Endothelial cell of umbilical vein (primary cell): ENCODE measurements at regions not wholly inside any gene's neighbourhood (a gene's known extent, or its start where the extent isn't known, plus 50 kb on each side); places are given as distances from the start of the nearest gene placed in this dataset.

Experiments
- BruUV-seq: library from RNA; stranded (reverse); fragments of 400-500 nt; replicated peaks from 2 replicates; lab custom pipeline; 2021; lab: Mats Ljungman, UMichigan
- CTCF ChIA-PET: fragments of 300-600, 350-600 bp; sonication (Branson Sonifier 250); formaldehyde crosslinking; loops from one replicate; lab custom pipeline; 2021; ENCODE audit warnings: antibody characterized with exemption, inconsistent platforms; lab: Charles Lee
- POLR2A ChIA-PET: fragments of 300-600, 350-600 bp; sonication (Branson Sonifier 250); formaldehyde crosslinking; loops from one replicate; lab custom pipeline; 2021; ENCODE audit warnings: antibody characterized with exemption, inconsistent platforms; lab: Charles Lee
- DNase-seq: peaks from one replicate; pipeline ENCODE4 v3.0.0-alpha.2; 2011; ENCODE audit warnings: low read depth, low spot score
- FAIRE-seq: peaks from 2 replicates; lab custom pipeline; 2011; peaks lifted over from hg19 to GRCh38; lab: Jason Lieb, UNC
- H2AFZ ChIP-seq: 2 replicates; pipeline ENCODE4 v1.6.0; 2012; ENCODE audit warnings: low read depth, low read length, control low read depth, inconsistent platforms
- H3K27ac ChIP-seq: 2 replicates; pipeline ENCODE4 v1.5.1; 2011; ENCODE audit warnings: low read depth, mild to moderate bottlenecking, control low read depth, low read length, moderate library complexity; ENCODE audit not compliant: insufficient read depth
- H3K27me3 ChIP-seq, 2 experiments: 2 replicates each; pipeline versions ENCODE4 v1.6.0 to v1.6.1; 2011; ENCODE audit warnings: low read length in 2 of 2, mixed read lengths in 1 of 2; ENCODE audit not compliant: control insufficient read depth in 2 of 2, insufficient read depth in 2 of 2
- H3K36me3 ChIP-seq, 2 experiments: 2 replicates in 1 of 2; 3 replicates in 1 of 2; pipeline ENCODE4 v1.5.1; 2011; ENCODE audit warnings: low read length in 2 of 2, mild to moderate bottlenecking in 1 of 2, moderate library complexity in 1 of 2; ENCODE audit not compliant: control insufficient read depth in 2 of 2, insufficient read depth in 2 of 2; ENCODE audit errors: extremely low read depth in 1 of 2
- H3K4me1 ChIP-seq: 3 replicates; pipeline ENCODE4 v1.5.1; 2011; ENCODE audit warnings: mild to moderate bottlenecking, low read length; ENCODE audit not compliant: control insufficient read depth, insufficient read depth; ENCODE audit errors: extremely low read depth
- H3K4me2 ChIP-seq: 2 replicates; pipeline ENCODE4 v1.6.1; 2011; ENCODE audit warnings: low read length, control low read depth, mixed read lengths; ENCODE audit not compliant: insufficient read depth
- H3K4me3 ChIP-seq, 3 experiments: fragments of 200-600 bp in 1 of 3; sonication (generic), shearing (Covaris generic) in 1 of 3; replicated peaks in 1 of 3; 2 replicates each; pipeline ENCODE4 v1.5.1; 2011 to 2016; ENCODE audit warnings: control low read depth in 3 of 3, low read length in 3 of 3, mild to moderate bottlenecking in 2 of 3, inconsistent platforms in 1 of 3, low read depth in 1 of 3, moderate library complexity in 1 of 3; ENCODE audit not compliant: insufficient read depth in 1 of 3
- H3K79me2 ChIP-seq: 2 replicates; pipeline ENCODE4 v1.6.0; 2012; ENCODE audit warnings: low read length, inconsistent platforms; ENCODE audit not compliant: control insufficient read depth, insufficient read depth
- H3K9ac ChIP-seq: replicated peaks from 2 replicates; pipeline ENCODE3; 2011; ENCODE audit warnings: low read length, control low read depth; ENCODE audit not compliant: insufficient read depth; ENCODE audit errors: extremely low read depth
- H3K9me1 ChIP-seq: replicated peaks from 3 replicates; pipeline ENCODE4 v1.6.0; 2011; ENCODE audit warnings: mild to moderate bottlenecking, low read length; ENCODE audit not compliant: control insufficient read depth, insufficient read depth; ENCODE audit errors: extremely low read depth
- H3K9me3 ChIP-seq: replicated peaks from 2 replicates; pipeline ENCODE4 v1.5.1; 2012; ENCODE audit warnings: low read length, inconsistent platforms; ENCODE audit not compliant: control insufficient read depth, insufficient read depth
- H4K20me1 ChIP-seq: replicated peaks from 2 replicates; pipeline ENCODE3; 2011; ENCODE audit warnings: mild to moderate bottlenecking, low read length; ENCODE audit not compliant: control insufficient read depth, insufficient read depth; ENCODE audit errors: extremely low read depth
- EZH2 ChIP-seq: IDR thresholded peaks from 2 replicates; pipeline ENCODE4 v1.6.1; 2012; ENCODE audit warnings: borderline replicate concordance, low read depth, mild to moderate bottlenecking, moderate library complexity, low read length, inconsistent platforms; ENCODE audit not compliant: severe bottlenecking
- FOS ChIP-seq: IDR thresholded peaks from 2 replicates; pipeline ENCODE4 v1.6.1; 2011; ENCODE audit warnings: mild to moderate bottlenecking, low read length, moderate library complexity, borderline replicate concordance; ENCODE audit not compliant: insufficient read depth
- GATA2 ChIP-seq: IDR thresholded peaks from 2 replicates; pipeline ENCODE4 v1.7.0; 2011; ENCODE audit warnings: low read depth, mild to moderate bottlenecking, moderate library complexity, mixed read lengths, low read length; ENCODE audit not compliant: insufficient read length, insufficient read depth
- JUN ChIP-seq: IDR thresholded peaks from 2 replicates; pipeline ENCODE4 v1.6.1; 2011; ENCODE audit warnings: borderline replicate concordance, low read depth; ENCODE audit not compliant: insufficient read length, insufficient read depth
- MAX ChIP-seq: IDR thresholded peaks from 2 replicates; pipeline ENCODE4 v1.6.1; 2011; ENCODE audit not compliant: insufficient read depth, insufficient read length
- MYC ChIP-seq: IDR thresholded peaks from one replicate; pipeline ENCODE4 v1.6.1; 2011; ENCODE audit warnings: mild to moderate bottlenecking, low read depth, low read length
- POLR2A ChIP-seq: IDR thresholded peaks from 2 replicates; pipeline ENCODE4 v1.6.1; 2012; ENCODE audit warnings: low read depth, mild to moderate bottlenecking, control low read depth, low read length
- POLR2AphosphoS5 ChIP-seq: IDR thresholded peaks from 2 replicates; pipeline ENCODE4 v1.6.1; 2012; ENCODE audit warnings: low read depth, mild to moderate bottlenecking, control low read depth, low read length, moderate library complexity; ENCODE audit not compliant: insufficient read depth
- dilution Hi-C: fragments of 300-500 bp; cut with MboI; formaldehyde crosslinking; loops from one replicate; pipeline ENCODE4 v1.15.0; 2019; ENCODE audit warnings: low sequenced_read_pairs; ENCODE audit not compliant: extremely low pct_ligation_motif_present
- intact Hi-C: fragments of 100-400 bp; cut with micrococcal nuclease; formaldehyde crosslinking; loops from one replicate; pipeline ENCODE4 v1.10.0; 2022
- TF ChIP-seq, protein P1 (sequence below), 2 donors: IDR thresholded peaks; 1 replicate in 1 of 2; 2 replicates in 1 of 2; pipeline ENCODE4 v1.5.1; 2011; ENCODE audit warnings: low read length in 2 of 2, mild to moderate bottlenecking in 2 of 2, moderate library complexity in 2 of 2, control low read depth in 1 of 2, inconsistent platforms in 1 of 2, low read depth in 1 of 2; ENCODE audit not compliant: insufficient read depth in 1 of 2; ENCODE audit errors: extremely low read depth in 1 of 2

DNA sequence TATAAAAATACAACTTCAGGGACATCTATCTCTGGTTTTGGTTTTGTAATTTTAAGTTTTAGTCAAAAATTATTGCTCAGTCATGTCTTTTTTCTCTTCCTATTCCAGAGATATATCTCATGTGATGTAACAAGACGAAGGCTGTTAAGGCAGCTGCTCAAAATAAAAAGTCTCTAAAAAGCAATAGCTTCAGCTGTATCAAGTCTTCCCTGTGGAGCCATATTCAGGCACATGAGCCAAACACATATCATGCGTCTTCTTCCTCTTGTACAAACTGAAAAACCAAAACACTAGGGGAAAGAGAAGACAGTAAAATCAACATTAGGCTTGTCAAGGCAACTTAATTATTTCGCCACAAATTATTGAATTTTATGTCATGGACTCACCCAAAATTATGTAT is 240.7 kb downstream of the NRIP1 start:
- Histone ChIP-seq H4K20me1 (no peaks in the 10 kb centered on the region), H3K27me3 (no peaks in the 10 kb centered on the region), H3K79me2 (no peaks in the 10 kb centered on the region), H3K9ac (no peak overlapping the region), H3K4me1 (no peaks in the 10 kb centered on the region), H3K27ac (no peak overlapping the region), H3K4me2 (no peak overlapping the region), H2AFZ (no peak overlapping the region), H3K9me3 (no peaks in the 10 kb centered on the region), H3K36me3 (no peaks in the 10 kb centered on the region), H3K9me1 (no peaks in the 10 kb centered on the region), H3K4me3 (no peak overlapping the region)
- BruUV-seq = no TSS peak
- FAIRE-seq (no peak), DNase-seq (no peak)
- intact Hi-C loops (no loop called here), dilution Hi-C loops (no loop called here)
- ChIA-PET POLR2A (no interaction called here), CTCF (no interaction called here)
- TF ChIP-seq, protein P1, sequence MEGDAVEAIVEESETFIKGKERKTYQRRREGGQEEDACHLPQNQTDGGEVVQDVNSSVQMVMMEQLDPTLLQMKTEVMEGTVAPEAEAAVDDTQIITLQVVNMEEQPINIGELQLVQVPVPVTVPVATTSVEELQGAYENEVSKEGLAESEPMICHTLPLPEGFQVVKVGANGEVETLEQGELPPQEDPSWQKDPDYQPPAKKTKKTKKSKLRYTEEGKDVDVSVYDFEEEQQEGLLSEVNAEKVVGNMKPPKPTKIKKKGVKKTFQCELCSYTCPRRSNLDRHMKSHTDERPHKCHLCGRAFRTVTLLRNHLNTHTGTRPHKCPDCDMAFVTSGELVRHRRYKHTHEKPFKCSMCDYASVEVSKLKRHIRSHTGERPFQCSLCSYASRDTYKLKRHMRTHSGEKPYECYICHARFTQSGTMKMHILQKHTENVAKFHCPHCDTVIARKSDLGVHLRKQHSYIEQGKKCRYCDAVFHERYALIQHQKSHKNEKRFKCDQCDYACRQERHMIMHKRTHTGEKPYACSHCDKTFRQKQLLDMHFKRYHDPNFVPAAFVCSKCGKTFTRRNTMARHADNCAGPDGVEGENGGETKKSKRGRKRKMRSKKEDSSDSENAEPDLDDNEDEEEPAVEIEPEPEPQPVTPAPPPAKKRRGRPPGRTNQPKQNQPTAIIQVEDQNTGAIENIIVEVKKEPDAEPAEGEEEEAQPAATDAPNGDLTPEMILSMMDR (IDR thresholded peaks at IDR 0.05; ENCODE audit: extremely low read depth in 1 of 2, insufficient read depth in 1 of 2, low read depth in 1 of 2, low read length in 2 of 2) = no peak
- no peak for TF ChIP-seq POLR2AphosphoS5

GRCh38 chr21:14817311-14817710 is 247.5 kb downstream of the NRIP1 start:
- Histone ChIP-seq H3K4me3 (no peak overlapping the region), H3K4me1 (no peaks in the 10 kb centered on the region), H3K27me3 (no peaks in the 10 kb centered on the region), H3K9me3 (no peaks in the 10 kb centered on the region), H3K4me2 (no peak overlapping the region), H2AFZ (no peak overlapping the region), H3K9me1 (no peaks in the 10 kb centered on the region), H3K9ac (no peak overlapping the region), H4K20me1 (no peaks in the 10 kb centered on the region), H3K36me3 (no peaks in the 10 kb centered on the region), H3K79me2 (no peaks in the 10 kb centered on the region), H3K27ac (no peak overlapping the region)
- TF ChIP-seq GATA2 (no peak), FOS (no peak), EZH2 (no peak), MYC (no peak), POLR2AphosphoS5 (no peak), MAX (no peak), JUN (no peak), POLR2A (no peak)
- TF ChIP-seq, protein P1 (IDR thresholded peaks at IDR 0.05; ENCODE audit: extremely low read depth in 1 of 2, insufficient read depth in 1 of 2, low read depth in 1 of 2, low read length in 2 of 2) = no peak
- ChIA-PET CTCF (no interaction called here), POLR2A (no interaction called here)
- dilution Hi-C loops = no loop called here
- intact Hi-C loops = no loop called here
- no peak for FAIRE-seq
- no TSS peak for BruUV-seq
- DNase-seq = no peak
